Coronary artery (tissue), 2 donors: ENCODE measurements at regions not wholly inside any gene's neighbourhood (a gene's known extent, or its start where the extent isn't known, plus 50 kb on each side); places are given as distances from the start of the nearest gene placed in this dataset.
A peak's percentile ranks its signal among the peaks of the same experiment; 100 is the strongest.

Experiments
- DNase-seq: peaks from one replicate; pipeline ENCODE4 v3.0.0-alpha.2; 2017; ENCODE audit warnings: low spot score
- H3K27ac ChIP-seq, 2 donors: fragments of 200-600 bp; sonication (generic); one replicate each; pipeline ENCODE4 v1.5.1; 2016 to 2019
- H3K4me3 ChIP-seq: fragments of 200-600 bp; sonication (generic); 2 replicates; pipeline ENCODE4 v1.5.1; 2016; ENCODE audit warnings: mild to moderate bottlenecking, moderate library complexity
- TF ChIP-seq, protein P1 (sequence below): fragments of 200-600 bp; sonication (generic); IDR thresholded peaks from one replicate; pipeline ENCODE4 v1.5.1; 2019; ENCODE audit warnings: antibody characterized with exemption

DNA sequence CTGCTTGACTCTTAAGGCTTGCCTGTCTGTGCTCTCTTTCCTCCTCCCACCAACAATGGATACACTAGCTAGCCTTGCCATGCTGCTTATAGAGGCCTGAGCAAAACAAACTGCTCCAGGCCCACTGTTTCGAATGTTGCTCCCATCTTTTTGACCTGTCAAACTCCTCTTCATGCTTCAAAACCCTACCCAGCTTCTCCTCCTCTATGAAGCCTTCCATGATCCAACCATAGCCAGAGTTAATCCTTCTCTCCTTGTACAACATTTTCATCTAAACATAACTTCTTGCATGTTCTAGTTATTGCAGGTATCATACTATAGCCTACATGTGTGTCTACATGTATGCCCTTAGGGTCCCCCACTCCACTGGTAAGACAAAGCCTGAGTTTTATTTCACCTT, 426.7 kb upstream of the MGMT start:
- H3K27ac ChIP-seq = no peak overlapping the region
- no peak for DNase-seq
- TF ChIP-seq, protein P1, sequence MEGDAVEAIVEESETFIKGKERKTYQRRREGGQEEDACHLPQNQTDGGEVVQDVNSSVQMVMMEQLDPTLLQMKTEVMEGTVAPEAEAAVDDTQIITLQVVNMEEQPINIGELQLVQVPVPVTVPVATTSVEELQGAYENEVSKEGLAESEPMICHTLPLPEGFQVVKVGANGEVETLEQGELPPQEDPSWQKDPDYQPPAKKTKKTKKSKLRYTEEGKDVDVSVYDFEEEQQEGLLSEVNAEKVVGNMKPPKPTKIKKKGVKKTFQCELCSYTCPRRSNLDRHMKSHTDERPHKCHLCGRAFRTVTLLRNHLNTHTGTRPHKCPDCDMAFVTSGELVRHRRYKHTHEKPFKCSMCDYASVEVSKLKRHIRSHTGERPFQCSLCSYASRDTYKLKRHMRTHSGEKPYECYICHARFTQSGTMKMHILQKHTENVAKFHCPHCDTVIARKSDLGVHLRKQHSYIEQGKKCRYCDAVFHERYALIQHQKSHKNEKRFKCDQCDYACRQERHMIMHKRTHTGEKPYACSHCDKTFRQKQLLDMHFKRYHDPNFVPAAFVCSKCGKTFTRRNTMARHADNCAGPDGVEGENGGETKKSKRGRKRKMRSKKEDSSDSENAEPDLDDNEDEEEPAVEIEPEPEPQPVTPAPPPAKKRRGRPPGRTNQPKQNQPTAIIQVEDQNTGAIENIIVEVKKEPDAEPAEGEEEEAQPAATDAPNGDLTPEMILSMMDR = no peak
- no peak overlapping the region for H3K4me3 ChIP-seq

DNA sequence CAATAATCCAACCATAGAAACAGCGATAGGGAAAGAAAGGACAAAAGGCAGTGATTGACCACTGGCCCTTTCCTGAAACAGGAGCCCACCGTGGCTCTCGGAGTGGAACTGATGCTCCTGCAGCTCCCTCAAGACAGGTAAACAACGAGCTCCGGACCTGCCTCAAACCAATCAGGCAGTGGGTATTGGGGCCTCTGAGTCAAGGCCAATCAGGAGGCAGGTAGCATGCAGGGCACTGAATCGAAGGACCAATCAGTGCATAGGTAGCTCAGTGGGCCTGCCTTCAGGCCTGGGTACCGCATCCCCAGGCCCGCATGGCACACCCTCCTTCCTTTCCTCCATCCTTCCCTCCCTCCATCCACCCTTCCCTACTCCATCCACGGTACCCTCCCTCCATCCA, 425.1 kb upstream of the MGMT start:
- H3K4me3 ChIP-seq = no peak overlapping the region
- TF ChIP-seq, protein P1 = no peak
- H3K27ac ChIP-seq = no peak overlapping the region
- no peak for DNase-seq

DNA sequence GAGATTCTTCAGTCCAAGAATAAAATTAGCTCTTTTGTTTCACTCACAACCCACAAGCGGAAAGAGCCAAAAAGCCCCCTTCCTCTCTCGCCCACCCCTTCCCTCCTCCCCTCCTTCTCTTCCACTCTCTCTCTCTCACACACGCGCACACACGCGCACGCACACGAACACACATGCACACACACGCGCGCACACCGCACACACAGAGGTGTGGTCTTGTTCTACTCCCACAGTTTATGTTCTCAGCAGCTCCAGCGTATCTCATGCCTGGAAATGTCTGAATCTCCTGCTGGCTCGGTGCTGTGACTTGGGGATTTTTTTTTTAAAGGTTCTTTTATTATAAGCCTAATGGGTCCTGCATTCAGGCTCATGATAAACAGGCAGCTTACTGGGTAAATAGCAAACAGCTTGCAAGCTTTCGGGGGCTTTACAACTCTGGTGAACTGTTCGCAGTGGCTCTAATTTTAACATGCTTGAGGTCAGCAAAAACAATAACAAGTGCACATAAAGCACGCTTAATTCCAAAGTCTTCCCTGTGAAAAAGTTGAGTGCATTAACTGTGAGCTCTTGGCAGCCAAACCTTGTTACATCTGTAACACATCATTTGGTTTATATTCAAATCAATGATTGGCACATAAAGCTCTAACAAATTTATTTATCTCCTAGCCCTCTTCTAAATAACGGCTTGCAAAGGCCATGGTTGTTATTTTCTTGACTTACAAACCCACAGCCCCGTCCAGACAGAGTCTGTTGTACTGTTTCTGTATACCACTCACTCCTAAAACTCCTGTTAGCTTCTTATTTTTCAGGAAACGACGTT, 424.1 kb upstream of the MGMT start:
- no peak for DNase-seq
- TF ChIP-seq, protein P1 = no peak
- no peak overlapping the region for H3K4me3 ChIP-seq
- no peak overlapping the region for H3K27ac ChIP-seq

DNA sequence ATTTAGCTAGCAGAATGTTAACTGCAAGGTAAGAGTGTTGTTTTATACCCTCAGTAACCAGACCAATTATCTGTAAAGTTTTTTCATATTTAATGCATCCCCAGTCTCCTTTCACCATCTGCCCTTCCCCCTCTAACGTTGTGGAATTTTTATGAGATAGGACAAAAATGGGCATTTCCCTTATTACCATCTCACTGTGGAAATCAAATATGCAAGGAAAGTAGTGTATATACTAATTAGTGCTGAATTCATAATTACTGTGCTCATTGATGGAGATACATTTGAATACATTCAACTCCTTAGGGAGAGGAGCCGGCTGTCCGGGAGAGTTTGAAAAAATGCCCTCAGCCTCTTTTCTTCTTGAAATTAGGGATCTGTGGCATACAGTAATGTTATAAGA, 423.4 kb upstream of the MGMT start:
- H3K4me3 ChIP-seq = no peak overlapping the region
- TF ChIP-seq, protein P1 = no peak
- DNase-seq = no peak
- H3K27ac ChIP-seq = no peak overlapping the region

DNA sequence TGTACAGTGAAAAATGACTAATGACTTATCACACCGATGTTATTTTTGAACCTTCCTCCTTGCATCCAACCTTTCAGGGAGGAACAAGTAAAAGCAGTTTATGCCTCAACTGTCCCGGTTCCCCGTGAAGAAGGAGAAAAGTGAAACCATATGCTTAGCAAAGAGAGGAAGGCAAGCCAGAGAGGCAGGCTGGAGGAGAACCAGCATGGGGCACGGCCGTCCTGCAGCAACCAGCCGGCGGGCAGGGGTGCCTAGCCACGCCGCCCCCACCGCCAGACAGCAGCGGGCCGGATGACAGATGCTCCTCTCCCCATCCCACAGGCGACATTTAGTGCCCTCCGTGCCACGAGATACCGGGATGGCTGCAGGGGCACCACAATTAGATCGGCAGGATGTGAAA, 421.4 kb upstream of the MGMT start:
- Histone ChIP-seq H3K27ac (no peak overlapping the region), H3K4me3 (peak overlapping the region; percentile 59)
- TF ChIP-seq, protein P1 = no peak
- DNase-seq = no peak

DNA sequence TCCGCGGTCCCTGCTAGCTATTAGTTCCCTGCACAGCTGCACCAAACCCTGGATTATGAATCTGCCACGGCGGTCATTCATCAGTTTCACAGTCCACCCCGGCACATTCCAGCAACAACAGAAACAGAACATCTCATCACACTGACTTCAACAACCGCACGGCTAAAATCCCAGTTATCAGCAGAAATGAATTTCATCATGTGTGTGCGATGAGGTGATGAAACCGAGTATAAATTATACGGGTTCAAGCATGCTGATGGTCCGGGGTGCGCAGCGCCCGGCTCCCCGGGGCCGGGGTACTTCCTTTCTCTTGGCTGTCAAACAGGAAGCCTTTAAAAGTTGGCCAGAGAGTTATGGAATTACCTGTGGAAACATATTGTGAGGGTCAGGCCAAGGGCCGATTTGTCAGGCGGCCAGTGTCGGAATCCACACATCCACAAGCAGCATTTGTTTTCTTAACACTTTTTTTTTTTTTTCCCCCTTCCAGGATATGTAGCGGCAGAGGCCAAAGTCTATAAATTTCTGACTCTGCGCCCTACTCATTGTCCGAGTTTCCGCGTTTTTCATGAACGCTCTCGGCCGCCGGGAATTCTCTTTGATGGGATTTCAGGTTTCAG, 420.9 kb upstream of the MGMT start:
- DNase-seq = no peak
- TF ChIP-seq, protein P1 = no peak
- Histone ChIP-seq H3K27ac (no peak overlapping the region), H3K4me3 (peak overlapping the region; percentile 59)

DNA sequence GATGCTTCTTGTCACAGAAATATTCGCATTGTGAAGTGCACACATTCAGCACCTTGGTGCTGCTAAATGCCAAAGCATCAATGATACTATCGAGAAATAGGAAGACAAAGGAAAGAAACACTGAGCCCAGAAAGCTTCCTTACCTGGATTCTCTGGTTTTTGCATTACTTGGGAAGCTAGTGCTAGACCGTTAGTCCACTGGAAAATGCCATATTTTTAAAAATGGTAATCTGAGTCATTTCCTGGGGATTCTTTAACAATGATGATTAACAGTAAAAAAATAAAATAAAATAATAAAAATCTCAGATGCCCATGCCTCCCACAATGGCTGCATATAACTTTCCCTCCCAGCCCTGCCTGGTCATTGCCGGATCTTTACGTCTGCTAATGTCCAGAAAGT, 420.1 kb upstream of the MGMT start:
- TF ChIP-seq, protein P1 = no peak
- no peak overlapping the region for H3K27ac ChIP-seq
- DNase-seq = no peak
- no peak overlapping the region for H3K4me3 ChIP-seq
